Activated naive CD8-positive, alpha-beta T cell treated with anti-CD3 and anti-CD28 coated beads for 36 hours (primary cell): ENCODE measurements at regions not wholly inside any gene's neighbourhood (a gene's known extent, or its start where the extent isn't known, plus 50 kb on each side); places are given as distances from the start of the nearest gene placed in this dataset.

Experiments
- DNase-seq: peaks from one replicate; pipeline ENCODE4 v3.0.0; 2021
- H3K27ac Mint-ChIP-seq: one replicate; pipeline ENCODE4 v1.8.0; 2022; ENCODE audit warnings: mild to moderate bottlenecking, moderate library complexity, mixed read lengths
- H3K27me3 Mint-ChIP-seq: one replicate; pipeline ENCODE4 v1.8.0; 2022; ENCODE audit warnings: mild to moderate bottlenecking, mixed read lengths
- H3K36me3 Mint-ChIP-seq: one replicate; pipeline ENCODE4 v1.8.0; 2021; ENCODE audit warnings: mild to moderate bottlenecking, mixed read lengths
- H3K4me1 Mint-ChIP-seq: one replicate; pipeline ENCODE4 v1.8.0; 2021; ENCODE audit warnings: mixed read lengths
- H3K4me3 Mint-ChIP-seq: one replicate; pipeline ENCODE4 v1.8.0; 2022; ENCODE audit warnings: mild to moderate bottlenecking, moderate library complexity, mixed read lengths
- H3K9me3 Mint-ChIP-seq: one replicate; pipeline ENCODE4 v1.8.0; 2022; ENCODE audit warnings: mixed read lengths

- H3K27ac Mint-ChIP-seq, result no peak overlapping the region
- no peaks in the 10 kb centered on the region for H3K27me3 Mint-ChIP-seq
- no peaks in the 10 kb centered on the region for H3K4me1 Mint-ChIP-seq
- no peaks in the 10 kb centered on the region for H3K36me3 Mint-ChIP-seq
- no peak for DNase-seq
- H3K4me3 Mint-ChIP-seq, result no peak overlapping the region
- peaks cover 1% of the 10 kb centered on the region for H3K9me3 Mint-ChIP-seq
These were observed 502.2 kb downstream of the PLPP3 start for GRCh38 chr1:56077206-56077605.

GRCh38 chr1:56074007-56074651 lies 505.2 kb downstream of the PLPP3 start:
- Mint-ChIP-seq H3K36me3 (no peaks in the 10 kb centered on the region), H3K27me3 (no peaks in the 10 kb centered on the region), H3K27ac (no peak overlapping the region), H3K4me3 (no peak overlapping the region), H3K4me1 (no peaks in the 10 kb centered on the region), H3K9me3 (peaks cover 1% of the 10 kb centered on the region)
- DNase-seq, result no peak

GRCh38 chr1:56073614-56074006 lies 505.8 kb downstream of the PLPP3 start:
- Mint-ChIP-seq H3K4me1 (no peaks in the 10 kb centered on the region), H3K36me3 (no peaks in the 10 kb centered on the region), H3K27ac (no peak overlapping the region), H3K4me3 (no peak overlapping the region), H3K27me3 (no peaks in the 10 kb centered on the region), H3K9me3 (peaks cover 1% of the 10 kb centered on the region)
- no peak for DNase-seq

GRCh38 chr1:56073206-56073605 lies 506.2 kb downstream of the PLPP3 start:
- no peaks in the 10 kb centered on the region for H3K4me1 Mint-ChIP-seq
- no peak overlapping the region for H3K4me3 Mint-ChIP-seq
- H3K9me3 Mint-ChIP-seq, result peaks cover 1% of the 10 kb centered on the region
- H3K27ac Mint-ChIP-seq, result no peak overlapping the region
- no peaks in the 10 kb centered on the region for H3K27me3 Mint-ChIP-seq
- H3K36me3 Mint-ChIP-seq, result no peaks in the 10 kb centered on the region
- DNase-seq, result no peak

GRCh38 chr1:56072310-56072709 lies 507.1 kb downstream of the PLPP3 start:
- Mint-ChIP-seq H3K9me3 (peaks cover 1% of the 10 kb centered on the region), H3K4me3 (no peak overlapping the region), H3K4me1 (no peaks in the 10 kb centered on the region), H3K27ac (no peak overlapping the region), H3K36me3 (no peaks in the 10 kb centered on the region), H3K27me3 (no peaks in the 10 kb centered on the region)
- DNase-seq, result no peak

- Mint-ChIP-seq H3K9me3 (peaks cover 1% of the 10 kb centered on the region), H3K4me1 (no peaks in the 10 kb centered on the region), H3K27ac (no peak overlapping the region), H3K27me3 (no peaks in the 10 kb centered on the region), H3K36me3 (no peaks in the 10 kb centered on the region), H3K4me3 (no peak overlapping the region)
- DNase-seq, result no peak
These were observed 508.0 kb downstream of the PLPP3 start for GRCh38 chr1:56071351-56071750.

- no peak for DNase-seq
- Mint-ChIP-seq H3K27me3 (no peaks in the 10 kb centered on the region), H3K4me3 (no peak overlapping the region), H3K9me3 (peaks cover 1% of the 10 kb centered on the region), H3K27ac (no peak overlapping the region), H3K36me3 (no peaks in the 10 kb centered on the region), H3K4me1 (no peaks in the 10 kb centered on the region)
These were observed 508.8 kb downstream of the PLPP3 start for GRCh38 chr1:56070601-56071000.

GRCh38 chr1:56069824-56070223 lies 509.5 kb downstream of the PLPP3 start:
- no peak for DNase-seq
- H3K4me1 Mint-ChIP-seq, result no peaks in the 10 kb centered on the region
- H3K36me3 Mint-ChIP-seq, result no peaks in the 10 kb centered on the region
- H3K9me3 Mint-ChIP-seq, result no peaks in the 10 kb centered on the region
- no peak overlapping the region for H3K4me3 Mint-ChIP-seq
- no peaks in the 10 kb centered on the region for H3K27me3 Mint-ChIP-seq
- H3K27ac Mint-ChIP-seq, result no peak overlapping the region

- no peak for DNase-seq
- Mint-ChIP-seq H3K27me3 (no peaks in the 10 kb centered on the region), H3K27ac (no peak overlapping the region), H3K9me3 (no peaks in the 10 kb centered on the region), H3K4me3 (no peak overlapping the region), H3K4me1 (no peaks in the 10 kb centered on the region), H3K36me3 (no peaks in the 10 kb centered on the region)
These were observed 510.5 kb downstream of the PLPP3 start for GRCh38 chr1:56068908-56069307.

- Mint-ChIP-seq H3K36me3 (no peaks in the 10 kb centered on the region), H3K4me1 (no peaks in the 10 kb centered on the region), H3K27me3 (no peaks in the 10 kb centered on the region), H3K9me3 (no peaks in the 10 kb centered on the region), H3K27ac (no peak overlapping the region), H3K4me3 (no peak overlapping the region)
- no peak for DNase-seq
These were observed 511.2 kb downstream of the PLPP3 start for GRCh38 chr1:56068210-56068609.

- Mint-ChIP-seq H3K4me3 (no peak overlapping the region), H3K27me3 (peaks cover 8% of the 10 kb centered on the region), H3K36me3 (no peaks in the 10 kb centered on the region), H3K4me1 (no peaks in the 10 kb centered on the region), H3K27ac (no peak overlapping the region), H3K9me3 (no peaks in the 10 kb centered on the region)
- no peak for DNase-seq
These were observed 513.6 kb downstream of the PLPP3 start for GRCh38 chr1:56065729-56066128.

GRCh38 chr1:56064705-56065104 lies 514.7 kb downstream of the PLPP3 start:
- H3K36me3 Mint-ChIP-seq, result no peaks in the 10 kb centered on the region
- peaks cover 8% of the 10 kb centered on the region for H3K27me3 Mint-ChIP-seq
- no peaks in the 10 kb centered on the region for H3K4me1 Mint-ChIP-seq
- no peak overlapping the region for H3K4me3 Mint-ChIP-seq
- no peak overlapping the region for H3K27ac Mint-ChIP-seq
- no peaks in the 10 kb centered on the region for H3K9me3 Mint-ChIP-seq
- DNase-seq, result no peak

GRCh38 chr1:56063461-56063860 lies 515.9 kb downstream of the PLPP3 start:
- Mint-ChIP-seq H3K27ac (no peak overlapping the region), H3K4me1 (no peaks in the 10 kb centered on the region), H3K4me3 (no peak overlapping the region), H3K9me3 (no peaks in the 10 kb centered on the region), H3K36me3 (no peaks in the 10 kb centered on the region), H3K27me3 (peaks cover 8% of the 10 kb centered on the region)
- no peak for DNase-seq

GRCh38 chr1:56062625-56063024 lies 516.7 kb downstream of the PLPP3 start:
- H3K36me3 Mint-ChIP-seq, result no peaks in the 10 kb centered on the region
- peaks cover 8% of the 10 kb centered on the region for H3K27me3 Mint-ChIP-seq
- H3K9me3 Mint-ChIP-seq, result no peaks in the 10 kb centered on the region
- H3K4me3 Mint-ChIP-seq, result no peak overlapping the region
- DNase-seq, result no peak
- H3K27ac Mint-ChIP-seq, result no peak overlapping the region
- no peaks in the 10 kb centered on the region for H3K4me1 Mint-ChIP-seq

GRCh38 chr1:56061824-56062223 lies 517.5 kb downstream of the PLPP3 start:
- Mint-ChIP-seq H3K27ac (no peak overlapping the region), H3K9me3 (no peaks in the 10 kb centered on the region), H3K4me1 (no peaks in the 10 kb centered on the region), H3K36me3 (no peaks in the 10 kb centered on the region), H3K27me3 (peaks cover 8% of the 10 kb centered on the region), H3K4me3 (no peak overlapping the region)
- DNase-seq, result no peak

- DNase-seq, result no peak
- Mint-ChIP-seq H3K4me1 (no peaks in the 10 kb centered on the region), H3K27ac (no peak overlapping the region), H3K9me3 (no peaks in the 10 kb centered on the region), H3K4me3 (no peak overlapping the region), H3K36me3 (no peaks in the 10 kb centered on the region), H3K27me3 (peaks cover 8% of the 10 kb centered on the region)
These were observed 518.5 kb downstream of the PLPP3 start for GRCh38 chr1:56060906-56061305.
